Transverse colon (tissue), 4 donors: ENCODE measurements at regions not wholly inside any gene's neighbourhood (a gene's known extent, or its start where the extent isn't known, plus 50 kb on each side); places are given as distances from the start of the nearest gene placed in this dataset.

Source experiments
- DNase-seq: peaks from one replicate; pipeline ENCODE4 v3.0.0-alpha.2; 2019
- H3K27ac ChIP-seq, 4 donors: fragments of 200-600 bp; sonication (generic); 2 replicates each; pipeline ENCODE4 v1.5.1; 2016 to 2018; ENCODE audit warnings: inconsistent platforms in 4 of 4
- H3K27me3 ChIP-seq: fragments of 200-600 bp; sonication (generic); 2 replicates; pipeline ENCODE4 v1.5.1; 2017; ENCODE audit warnings: inconsistent platforms
- H3K36me3 ChIP-seq, 4 donors: fragments of 200-600 bp; sonication (generic); 2 replicates each; pipeline ENCODE4 v1.5.1; 2017 to 2019; ENCODE audit warnings: inconsistent platforms in 4 of 4
- H3K4me1 ChIP-seq, 4 donors: fragments of 200-600 bp; sonication (generic); 2 replicates each; pipeline ENCODE4 v1.5.1; 2017 to 2020; ENCODE audit warnings: inconsistent platforms in 4 of 4
- H3K4me3 ChIP-seq, 4 donors: fragments of 200-600 bp; sonication (generic); 1 replicate in 1 of 4; 2 replicates in 3 of 4; pipeline versions ENCODE4 v1.5.1 to v1.6.1; 2017 to 2019; ENCODE audit warnings: inconsistent platforms in 4 of 4
- H3K9me3 ChIP-seq, 2 donors: fragments of 200-600 bp; sonication (generic); 2 replicates each; pipeline ENCODE4 v1.5.1; 2017 to 2019; ENCODE audit warnings: inconsistent platforms in 2 of 2
- CTCF ChIP-seq, 5 experiments: fragments of 200-600 bp in 3 of 5; fragments of 450-650 bp in 2 of 5; sonication (generic) in 3 of 5; IDR thresholded peaks; 1 replicate in 2 of 5; 2 replicates in 3 of 5; pipeline ENCODE4 v1.5.1; 2016 to 2017; ENCODE audit warnings: antibody characterized with exemption in 5 of 5, inconsistent platforms in 3 of 5, mild to moderate bottlenecking in 2 of 5, moderate library complexity in 1 of 5
- EP300 ChIP-seq: sonication (generic); formaldehyde crosslinking; IDR thresholded peaks from one replicate; pipeline ENCODE4 v1.6.1; 2017; ENCODE audit warnings: antibody characterized with exemption, low read depth
- POLR2A ChIP-seq: fragments of 450-650 bp; IDR thresholded peaks from one replicate; pipeline ENCODE4 v1.6.1; 2016; ENCODE audit warnings: antibody characterized with exemption, mild to moderate bottlenecking, moderate library complexity
- POLR2AphosphoS5 ChIP-seq, 3 donors: sonication (generic); formaldehyde crosslinking; IDR thresholded peaks; one replicate each; pipeline ENCODE4 v1.6.1; 2016; ENCODE audit warnings: antibody characterized with exemption in 3 of 3
- WGBS, 2 donors: methylation state at CpG; one replicate each; pipeline ENCODE4 v1.1.5; 2018; ENCODE audit warnings: low coverage in 1 of 2; 5-methylcytosine and 5-hydroxymethylcytosine counted together
- in situ Hi-C, 4 donors: fragments of 200-750 bp; cut with MboI; loops; one replicate each; pipeline versions ENCODE4 v1.15.0 to v1.15.1; 2017; ENCODE audit warnings: low sequenced_read_pairs in 3 of 4, low pct_ligation_motif_present in 1 of 4, low pct_unique_long_range_greater_than_20kb in 1 of 4
- intact Hi-C: fragments of 100-400 bp; cut with DNase I; formaldehyde crosslinking; loops from one replicate; pipeline ENCODE4 v1.15.1; 2023; ENCODE audit warnings: low total_unique reads

GRCh38 chr7:69052447-69052846, 545.8 kb upstream of the AUTS2 start:
- intact Hi-C loops: no loop called here
- Histone ChIP-seq H3K36me3 (no peaks in the 10 kb centered on the region), H3K4me1 (no peaks in the 10 kb centered on the region), H3K4me3 (no peak overlapping the region), H3K27ac (no peak overlapping the region), H3K27me3 (no peaks in the 10 kb centered on the region), H3K9me3 (no peaks in the 10 kb centered on the region)
- no peak for TF ChIP-seq POLR2AphosphoS5 (IDR thresholded peaks at IDR 0.05)
- TF ChIP-seq EP300: no peak
- no peak for TF ChIP-seq POLR2A
- no peak for TF ChIP-seq CTCF (IDR thresholded peaks at IDR 0.05)
- WGBS, 2 donors: 92% methylated on average over 4 of the region's 4 CpGs; no CpG with 5 or more reads in 1 of the 2 donors
- DNase-seq: no peak
- in situ Hi-C loops: no loop called here

GRCh38 chr7:69060516-69060915, 537.8 kb upstream of the AUTS2 start:
- intact Hi-C loops: no loop called here
- Histone ChIP-seq H3K27me3 (no peaks in the 10 kb centered on the region), H3K4me3 (no peak overlapping the region), H3K4me1 (no peaks in the 10 kb centered on the region), H3K36me3 (no peaks in the 10 kb centered on the region), H3K9me3 (peaks cover 0 to 8% of the 10 kb centered on the region in 2 donors), H3K27ac (no peak overlapping the region)
- DNase-seq: no peak
- in situ Hi-C loops: no loop called here
- 47 to 58% methylated on average over 3 of the region's 3 CpGs for WGBS, 2 donors
- TF ChIP-seq POLR2AphosphoS5 (IDR thresholded peaks at IDR 0.05): no peak
- no peak for TF ChIP-seq EP300
- no peak for TF ChIP-seq POLR2A
- TF ChIP-seq CTCF (IDR thresholded peaks at IDR 0.05): no peak

- 90 to 98% methylated on average over 9 to 20 of the region's 20 CpGs for WGBS, 2 donors
- H3K4me1 ChIP-seq: no peaks in the 10 kb centered on the region
- no peak overlapping the region for H3K27ac ChIP-seq
- H3K27me3 ChIP-seq: no peaks in the 10 kb centered on the region
- in situ Hi-C loops (no loop called here), intact Hi-C loops (no loop called here)
- H3K9me3 ChIP-seq: peaks cover 0 to 8% of the 10 kb centered on the region in 2 donors
- DNase-seq: no peak
- no peak overlapping the region for H3K4me3 ChIP-seq
- no peak for TF ChIP-seq EP300
- TF ChIP-seq POLR2A: no peak
- TF ChIP-seq CTCF (IDR thresholded peaks at IDR 0.05): no peak
- no peak for TF ChIP-seq POLR2AphosphoS5 (IDR thresholded peaks at IDR 0.05)
- no peaks in the 10 kb centered on the region for H3K36me3 ChIP-seq
These were observed 536.1 kb upstream of the AUTS2 start for GRCh38 chr7:69062020-69062765.

GRCh38 chr7:69067397-69067796, 530.9 kb upstream of the AUTS2 start:
- no peak for TF ChIP-seq POLR2A
- no peak for TF ChIP-seq POLR2AphosphoS5 (IDR thresholded peaks at IDR 0.05)
- no peak for TF ChIP-seq CTCF (IDR thresholded peaks at IDR 0.05)
- TF ChIP-seq EP300: no peak
- Histone ChIP-seq H3K9me3 (peaks cover 0 to 15% of the 10 kb centered on the region in 2 donors), H3K4me3 (no peak overlapping the region), H3K27me3 (no peaks in the 10 kb centered on the region), H3K27ac (no peak overlapping the region), H3K36me3 (no peaks in the 10 kb centered on the region), H3K4me1 (no peaks in the 10 kb centered on the region)
- WGBS, 2 donors: 51% methylated on average over 3 of the region's 3 CpGs; no CpG with 5 or more reads in 1 of the 2 donors
- in situ Hi-C loops: no loop called here
- no peak for DNase-seq
- intact Hi-C loops: no loop called here
